ENCODE measurements at regions not wholly inside any gene's neighbourhood (a gene's known extent, or its start where the extent isn't known, plus 50 kb on each side); places are given as distances from the start of the nearest gene placed in this dataset.

GRCh38 chr3:44175070-44175469 lies 66.6 kb upstream of the TOPAZ1 start:
- no CpG with 5 or more reads among the region's 2 CpGs for WGBS, 2 experiments (ENCODE audit: extremely low coverage in 2 of 2, insufficient read length in 1 of 2)
- Histone ChIP-seq H2BK5ac (ENCODE audit: low read depth, low read length, poor library complexity, severe bottlenecking) (no peak overlapping the region), H3K9ac (ENCODE audit: low read depth, low read length) (no peak overlapping the region), H3K27me3 (ENCODE audit: control insufficient read depth, insufficient read depth, low read length) (no peaks in the 10 kb centered on the region), H2BK120ac (ENCODE audit: low read depth, low read length) (no peak overlapping the region), H3K4ac (ENCODE audit: low read depth, low read length) (no peak overlapping the region), H4K91ac (ENCODE audit: insufficient read depth, low read depth, low read length) (no peak overlapping the region), H2AFZ (replicated peaks; ENCODE audit: low read length, poor library complexity) (no peak overlapping the region), H4K8ac (ENCODE audit: low read depth in 2 of 2, low read length in 2 of 2) (no peak overlapping the region), H2AK5ac (ENCODE audit: low read depth, low read length) (no peak overlapping the region), H3K4me1 (ENCODE audit: control insufficient read depth, insufficient read depth, low read length) (no peaks in the 10 kb centered on the region), H3K56ac (ENCODE audit: extremely low read depth, insufficient read depth, low read length) (no peak overlapping the region), H3K9me3 (ENCODE audit: control insufficient read depth, insufficient read depth, low read length) (no peaks in the 10 kb centered on the region), H3K36me3 (ENCODE audit: control insufficient read depth, insufficient read depth, low read length) (no peaks in the 10 kb centered on the region), H3K9me1 (ENCODE audit: insufficient read depth, low read length) (no peaks in the 10 kb centered on the region), H2BK20ac (ENCODE audit: low read depth, low read length) (no peak overlapping the region), H3K14ac (replicated peaks; ENCODE audit: low read depth, low read length) (no peak overlapping the region), H3K4me2 (ENCODE audit: low read depth, low read length) (no peak overlapping the region), H4K20me1 (ENCODE audit: insufficient read depth, low read length) (no peaks in the 10 kb centered on the region), H2BK15ac (ENCODE audit: low read depth, low read length) (no peak overlapping the region), H3K4me3 (ENCODE audit: insufficient read depth, low read depth, low read length) (no peak overlapping the region), H3K27ac (ENCODE audit: insufficient read depth, low read length) (no peak overlapping the region), H4K5ac (ENCODE audit: low read depth, low read length) (no peak overlapping the region), H2AK9ac (replicated peaks; ENCODE audit: low read depth, low read length, poor library complexity) (no peak overlapping the region), H3K18ac (ENCODE audit: low read depth, low read length) (no peak overlapping the region), H3K79me1 (ENCODE audit: low read depth in 1 of 2, low read length in 2 of 2) (no peaks in the 10 kb centered on the region), H3K23ac (ENCODE audit: low read depth, low read length) (no peak overlapping the region)
- ChIA-PET CTCF (no interaction called here), POLR2A (ENCODE audit: unreplicated experiment) (no interaction called here)
- in situ Hi-C loops (cut with MboI; ENCODE audit: low sequenced_read_pairs), result loop anchor here (25.0 kb wide), 1 partner anchor 1213 kb away; no protein-coding TSS in a partner anchor
- dilution Hi-C loops (cut with HindIII; ENCODE audit: low sequenced_read_pairs, unreplicated experiment), result no loop called here
- DNase-seq, result no peak
- TF ChIP-seq NFE2L2 (IDR thresholded peaks at IDR 0.05; ENCODE audit: low read depth, low read length), result no peak
- no peak for TF ChIP-seq BHLHE40 (IDR thresholded peaks at IDR 0.05; ENCODE audit: low read depth, low read length)
- TF ChIP-seq, protein P1, sequence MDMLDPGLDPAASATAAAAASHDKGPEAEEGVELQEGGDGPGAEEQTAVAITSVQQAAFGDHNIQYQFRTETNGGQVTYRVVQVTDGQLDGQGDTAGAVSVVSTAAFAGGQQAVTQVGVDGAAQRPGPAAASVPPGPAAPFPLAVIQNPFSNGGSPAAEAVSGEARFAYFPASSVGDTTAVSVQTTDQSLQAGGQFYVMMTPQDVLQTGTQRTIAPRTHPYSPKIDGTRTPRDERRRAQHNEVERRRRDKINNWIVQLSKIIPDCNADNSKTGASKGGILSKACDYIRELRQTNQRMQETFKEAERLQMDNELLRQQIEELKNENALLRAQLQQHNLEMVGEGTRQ (IDR thresholded peaks at IDR 0.05; ENCODE audit: low read depth, low read length), result no peak
- TF ChIP-seq POLR2A (IDR thresholded peaks at IDR 0.05; ENCODE audit: low read depth, low read length), result no peak
- TF ChIP-seq CEBPB (IDR thresholded peaks at IDR 0.05; ENCODE audit: low read depth, low read length), result no peak
- no peak for TF ChIP-seq RAD21 (IDR thresholded peaks at IDR 0.05; ENCODE audit: low read length)
- TF ChIP-seq SMC3 (IDR thresholded peaks at IDR 0.05; ENCODE audit: low read depth, low read length), result no peak
- TF ChIP-seq, protein P2, sequence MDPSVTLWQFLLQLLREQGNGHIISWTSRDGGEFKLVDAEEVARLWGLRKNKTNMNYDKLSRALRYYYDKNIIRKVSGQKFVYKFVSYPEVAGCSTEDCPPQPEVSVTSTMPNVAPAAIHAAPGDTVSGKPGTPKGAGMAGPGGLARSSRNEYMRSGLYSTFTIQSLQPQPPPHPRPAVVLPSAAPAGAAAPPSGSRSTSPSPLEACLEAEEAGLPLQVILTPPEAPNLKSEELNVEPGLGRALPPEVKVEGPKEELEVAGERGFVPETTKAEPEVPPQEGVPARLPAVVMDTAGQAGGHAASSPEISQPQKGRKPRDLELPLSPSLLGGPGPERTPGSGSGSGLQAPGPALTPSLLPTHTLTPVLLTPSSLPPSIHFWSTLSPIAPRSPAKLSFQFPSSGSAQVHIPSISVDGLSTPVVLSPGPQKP (IDR thresholded peaks at IDR 0.05; ENCODE audit: borderline replicate concordance, low read depth, low read length), result no peak
- no peak for TF ChIP-seq MXI1 (IDR thresholded peaks at IDR 0.05; ENCODE audit: borderline replicate concordance, low read depth, low read length)
- BruUV-seq (replicated peaks), result no TSS peak
- intact Hi-C loops (cut with micrococcal nuclease), result no loop called here
- no peak for ATAC-seq (ENCODE audit: low read depth)

Measured in IMR-90 (cell line).